Ovary (tissue), 1 donor: ENCODE measurements at regions not wholly inside any gene's neighbourhood (a gene's known extent, or its start where the extent isn't known, plus 50 kb on each side); places are given as distances from the start of the nearest gene placed in this dataset.

ENCODE experiments used
- EP300 ChIP-seq: sonication (generic); formaldehyde crosslinking; IDR thresholded peaks from one replicate; pipeline ENCODE4 v1.6.1; 2017; ENCODE audit warnings: antibody characterized with exemption
- POLR2A ChIP-seq: fragments of 450-650 bp; IDR thresholded peaks from one replicate; pipeline ENCODE4 v1.6.1; 2017; ENCODE audit warnings: antibody characterized with exemption, mild to moderate bottlenecking, moderate library complexity

DNA sequence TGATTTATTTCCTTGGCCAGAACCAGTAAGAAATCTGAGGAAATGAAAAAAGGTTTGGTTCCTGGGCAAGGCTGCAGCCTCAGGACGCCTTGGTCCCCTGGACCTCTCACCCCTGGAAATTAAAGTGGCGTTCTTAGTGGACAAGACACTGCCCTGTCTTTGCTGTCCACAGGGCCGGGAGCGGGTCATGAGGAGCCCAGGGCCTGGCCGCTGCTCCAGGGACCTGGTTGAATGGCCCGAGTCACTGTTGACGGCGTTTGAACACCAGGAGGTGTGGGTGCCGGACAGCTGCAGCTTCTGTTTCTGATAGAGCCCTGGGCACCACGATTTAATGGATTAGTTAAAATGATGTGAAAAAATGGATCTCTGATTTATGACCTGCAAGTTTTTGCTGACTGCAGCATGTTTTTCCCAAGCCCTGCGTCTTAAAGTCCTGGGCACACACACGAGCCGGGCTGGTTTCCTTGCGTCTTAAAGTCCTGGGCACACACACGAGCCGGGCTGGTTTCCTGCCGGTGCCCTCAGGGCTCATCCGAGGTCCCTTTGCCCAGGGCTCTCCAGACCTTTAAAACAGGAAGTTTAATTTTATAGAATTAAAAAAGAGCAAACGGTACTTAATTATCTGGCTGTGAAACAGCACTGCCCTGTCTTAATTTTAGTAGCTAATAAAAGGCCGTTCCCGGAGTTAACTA, 74.1 kb upstream of the ACTRT2 start:
- TF ChIP-seq POLR2A (no peak), EP300 (no peak)
